GM19467 (cell line): ENCODE measurements at regions not wholly inside any gene's neighbourhood (a gene's known extent, or its start where the extent isn't known, plus 50 kb on each side); places are given as distances from the start of the nearest gene placed in this dataset.

Source experiments
- ATAC-seq: cut with Tn5 transposase; IDR thresholded peaks from one replicate; pipeline ENCODE4 v1.9.1; 2021; ENCODE audit warnings: mild to moderate bottlenecking, moderate library complexity; ENCODE audit not compliant: unreplicated experiment

- no peak for ATAC-seq
These were observed 248.7 kb upstream of the ECI2 start for GRCh38 chr6:4383910-4384638.

GRCh38 chr6:4382362-4382853, 247.0 kb upstream of the ECI2 start:
- ATAC-seq = no peak

- no peak for ATAC-seq
These were observed 246.0 kb upstream of the ECI2 start for GRCh38 chr6:4381381-4381780.

- no peak for ATAC-seq
These were observed 245.5 kb upstream of the ECI2 start for GRCh38 chr6:4380881-4381281.

GRCh38 chr6:4379958-4380357, 244.6 kb upstream of the ECI2 start:
- no peak for ATAC-seq

GRCh38 chr6:4378319-4378996, 243.1 kb upstream of the ECI2 start:
- ATAC-seq = no peak

- ATAC-seq = no peak
These were observed 242.2 kb upstream of the ECI2 start for GRCh38 chr6:4377603-4378002.

GRCh38 chr6:4374216-4374615, 238.8 kb upstream of the ECI2 start:
- ATAC-seq = no peak

- no peak for ATAC-seq
These were observed 237.5 kb upstream of the ECI2 start for GRCh38 chr6:4372866-4373265.

- no peak for ATAC-seq
These were observed 236.0 kb upstream of the ECI2 start for GRCh38 chr6:4371207-4371921.

- no peak for ATAC-seq
These were observed 234.7 kb upstream of the ECI2 start for GRCh38 chr6:4370066-4370465.

- ATAC-seq = no peak
These were observed 234.2 kb upstream of the ECI2 start for GRCh38 chr6:4369616-4370015.

- no peak for ATAC-seq
These were observed 233.3 kb upstream of the ECI2 start for GRCh38 chr6:4368649-4369048.

- no peak for ATAC-seq
These were observed 232.3 kb upstream of the ECI2 start for GRCh38 chr6:4367643-4368042.

GRCh38 chr6:4366635-4367395, 231.4 kb upstream of the ECI2 start:
- no peak for ATAC-seq

GRCh38 chr6:4365686-4366085, 230.3 kb upstream of the ECI2 start:
- no peak for ATAC-seq

GRCh38 chr6:4364711-4365110, 229.3 kb upstream of the ECI2 start:
- ATAC-seq = no peak

- ATAC-seq = no peak
These were observed 228.8 kb upstream of the ECI2 start for GRCh38 chr6:4364172-4364571.

- ATAC-seq = no peak
These were observed 228.3 kb upstream of the ECI2 start for GRCh38 chr6:4363656-4364055.

GRCh38 chr6:4362326-4362725, 227.0 kb upstream of the ECI2 start:
- ATAC-seq = no peak

- no peak for ATAC-seq
These were observed 225.5 kb upstream of the ECI2 start for GRCh38 chr6:4360920-4361319.
